K562 (cell line): ENCODE measurements at regions not wholly inside any gene's neighbourhood (a gene's known extent, or its start where the extent isn't known, plus 50 kb on each side); places are given as distances from the start of the nearest gene placed in this dataset.

Experiments used
- ATAC-seq: fragments of 200-7000 bp; cut with Tn5 transposase; 3 replicates; pipeline ENCODE4 v1.9.1; 2020; ENCODE audit warnings: moderate library complexity
- BruUV-seq: library from RNA; stranded (reverse); fragments of 400-500 nt; replicated peaks from 2 replicates; lab custom pipeline; 2021; lab: Mats Ljungman, UMichigan
- CTCF ChIA-PET: fragments of 300-600 bp; formaldehyde crosslinking; extraction: SDS; loops from one replicate; lab custom pipeline; 2021; ENCODE audit warnings: low intra/inter-chr PET ratio; lab: Yijun Ruan, JAX
- POLR2A ChIA-PET: fragments of 300-600, 350-650 bp; sonication (Branson Sonifier 250); formaldehyde crosslinking; extraction: SDS; loops from one replicate; lab custom pipeline; 2021; ENCODE audit warnings: antibody characterized with exemption, inconsistent platforms; lab: Yijun Ruan, JAX
- DNase-seq, 4 experiments: peaks; one replicate each; pipeline versions ENCODE4 v3.0.0 to v3.0.0-alpha.2; 2011 to 2018; ENCODE audit warnings: low spot score in 3 of 4, mixed read lengths in 3 of 4; ENCODE audit errors: extremely low read depth in 1 of 4
- FAIRE-seq: peaks from 2 replicates; lab custom pipeline; 2011; peaks lifted over from hg19 to GRCh38; lab: Jason Lieb, UNC
- H2AFZ ChIP-seq: 2 replicates; pipeline ENCODE4 v1.6.0; 2011; ENCODE audit warnings: low read depth, low read length, control low read depth, inconsistent platforms
- H3K27ac ChIP-seq: fragments of 200-600 bp; 3 replicates; pipeline ENCODE4 v1.8.0; 2011; ENCODE audit warnings: low read depth, mild to moderate bottlenecking, control low read depth, inconsistent platforms, low read length, moderate library complexity, mixed read lengths; ENCODE audit errors: extremely low read depth
- H3K27me3 ChIP-seq, 2 experiments: fragments of 300-600 bp in 1 of 2; 2 replicates in 1 of 2; 3 replicates in 1 of 2; pipeline versions ENCODE4 v1.6.0 to v1.8.0; 2011; ENCODE audit warnings: inconsistent platforms in 2 of 2, low read length in 2 of 2, mild to moderate bottlenecking in 1 of 2, mixed read lengths in 1 of 2, moderate library complexity in 1 of 2; ENCODE audit not compliant: control insufficient read depth in 2 of 2, insufficient read depth in 2 of 2
- H3K36me3 ChIP-seq: fragments of 300-600 bp; 3 replicates; pipeline ENCODE4 v1.8.0; 2011; ENCODE audit warnings: mild to moderate bottlenecking, low read length, inconsistent platforms; ENCODE audit not compliant: control insufficient read depth, insufficient read depth
- H3K4me1 ChIP-seq, 2 experiments: fragments of 200-600 bp in 1 of 2; replicated peaks in 1 of 2; 2 replicates in 1 of 2; 3 replicates in 1 of 2; pipeline versions ENCODE4 v1.5.1 to v1.8.0; 2011; ENCODE audit warnings: inconsistent platforms in 2 of 2, low read length in 2 of 2, mild to moderate bottlenecking in 1 of 2, mixed read lengths in 1 of 2, moderate library complexity in 1 of 2; ENCODE audit not compliant: control insufficient read depth in 2 of 2, insufficient read depth in 2 of 2
- H3K4me2 ChIP-seq: 2 replicates; pipeline ENCODE4 v1.6.1; 2011; ENCODE audit warnings: low read length, control low read depth, inconsistent platforms, mixed read lengths; ENCODE audit not compliant: insufficient read depth
- H3K4me3 ChIP-seq: fragments of 200-600 bp; sonication (generic), shearing (Covaris generic); 2 replicates; pipeline ENCODE4 v1.5.1; 2016; ENCODE audit warnings: control low read depth, inconsistent platforms
- H3K79me2 ChIP-seq: fragments of 200-600 bp; 3 replicates; pipeline ENCODE4 v1.8.0; 2011; ENCODE audit warnings: low read length, inconsistent platforms; ENCODE audit not compliant: control insufficient read depth, insufficient read depth
- H3K9ac ChIP-seq, 2 experiments: 2 replicates each; pipeline versions ENCODE4 v1.6.0 to v1.6.1; 2011; ENCODE audit warnings: low read depth in 2 of 2, low read length in 2 of 2, control low read depth in 1 of 2, inconsistent platforms in 1 of 2, mild to moderate bottlenecking in 1 of 2, mixed read lengths in 1 of 2; ENCODE audit not compliant: insufficient read depth in 1 of 2
- H3K9me1 ChIP-seq: one replicate; pipeline ENCODE4 v1.6.0; 2011; ENCODE audit warnings: inconsistent platforms, mild to moderate bottlenecking, low read length, moderate library complexity; ENCODE audit not compliant: control insufficient read depth, insufficient read depth
- H3K9me3 ChIP-seq: replicated peaks from 2 replicates; pipeline ENCODE4 v1.5.1; 2011; ENCODE audit warnings: low read depth, low read length, inconsistent platforms; ENCODE audit not compliant: control insufficient read depth, insufficient read depth
- H4K20me1 ChIP-seq: replicated peaks from 2 replicates; pipeline ENCODE4 v1.6.1; 2011; ENCODE audit warnings: low read length, inconsistent platforms, mixed read lengths; ENCODE audit not compliant: control insufficient read depth, insufficient read depth
- EWSR1 ChIP-seq: fragments of 450-650 bp; IDR thresholded peaks from 2 replicates; pipeline ENCODE4 v1.6.1; 2018; ENCODE audit warnings: borderline replicate concordance, mild to moderate bottlenecking, low read depth, moderate library complexity; ENCODE audit not compliant: partially characterized antibody
- FOXA3 ChIP-seq, 2 experiments: fragments of 450-650 bp in 1 of 2; sonication (generic) in 1 of 2; formaldehyde crosslinking; IDR thresholded peaks in 1 of 2; conservative IDR thresholded peaks in 1 of 2; 2 replicates each; pipeline versions ENCODE4 v1.4.0 to v1.8.0; 2020 to 2022; ENCODE audit warnings: mild to moderate bottlenecking in 2 of 2, missing genetic modification reagents in 1 of 2
- HMGN3 ChIP-seq: IDR thresholded peaks from 2 replicates; pipeline ENCODE4 v1.6.1; 2011; ENCODE audit warnings: borderline replicate concordance, low read depth, mild to moderate bottlenecking, mixed read lengths, low read length; ENCODE audit not compliant: insufficient read length; ENCODE audit errors: extremely low read depth
- HNRNPH1 ChIP-seq: fragments of 200-400 bp; formaldehyde crosslinking; optimal IDR thresholded peaks from 2 replicates; pipeline ENCODE3; 2017; ENCODE audit warnings: low read depth, mild to moderate bottlenecking, low read length, moderate library complexity
- HNRNPLL ChIP-seq: fragments of 200-400 bp; formaldehyde crosslinking; IDR thresholded peaks from 2 replicates; pipeline ENCODE4 v1.6.1; 2017; ENCODE audit warnings: low read length, low read depth, mild to moderate bottlenecking; ENCODE audit not compliant: poor library complexity, severe bottlenecking
- KAT7 ChIP-seq: sonication (generic); formaldehyde crosslinking; IDR thresholded peaks from 2 replicates; pipeline ENCODE4 v1.8.0; 2022; ENCODE audit warnings: missing genetic modification reagents, mild to moderate bottlenecking, borderline replicate concordance
- NFIX ChIP-seq: fragments of 250-450 bp; sonication (Bioruptor Pico); IDR thresholded peaks from 2 replicates; pipeline ENCODE4 v1.4.0; 2020; ENCODE audit warnings: low read depth, mild to moderate bottlenecking, moderate library complexity
- PHF21A ChIP-seq: fragments of 450-650 bp; IDR thresholded peaks from 2 replicates; pipeline ENCODE4 v1.6.1; 2017; ENCODE audit warnings: low read depth, borderline replicate concordance
- RBFOX2 ChIP-seq: fragments of 200-400 bp; formaldehyde crosslinking; IDR thresholded peaks from 2 replicates; pipeline ENCODE4 v1.6.1; 2017; ENCODE audit warnings: low read depth, mild to moderate bottlenecking, low read length, moderate library complexity
- SREBF2 ChIP-seq: sonication (generic); formaldehyde crosslinking; IDR thresholded peaks from 2 replicates; pipeline ENCODE4 v1.4.0; 2020; ENCODE audit warnings: mild to moderate bottlenecking, missing genetic modification reagents
- TCF7L2 ChIP-seq: fragments of 150-350 bp; IDR thresholded peaks from 2 replicates; pipeline ENCODE4 v1.6.1; 2016; ENCODE audit warnings: low read depth, mild to moderate bottlenecking, low read length, moderate library complexity
- U2AF1 ChIP-seq: fragments of 200-400 bp; formaldehyde crosslinking; optimal IDR thresholded peaks from 2 replicates; pipeline ENCODE3; 2017; ENCODE audit warnings: mild to moderate bottlenecking, low read depth, low read length, moderate library complexity
- ZFX ChIP-seq: sonication (generic); formaldehyde crosslinking; IDR thresholded peaks from 2 replicates; pipeline ENCODE4 v1.8.0; 2022; ENCODE audit warnings: mild to moderate bottlenecking, missing genetic modification reagents, moderate library complexity
- ZNF274 ChIP-seq: IDR thresholded peaks from 2 replicates; pipeline ENCODE4 v1.6.1; 2011; ENCODE audit warnings: low read depth, mild to moderate bottlenecking, low read length, moderate library complexity, borderline replicate concordance
- WGBS: fragments of 100-300 bp; shearing (Covaris generic); methylation state at CpG from one replicate; pipeline ENCODE4 v1.1.6; 2016; ENCODE audit warnings: low coverage, mixed read lengths; ENCODE audit not compliant: insufficient coverage; ENCODE audit errors: missing lambda C conversion rate; 5-methylcytosine and 5-hydroxymethylcytosine counted together
- in situ Hi-C: fragments of 300-500 bp; cut with MboI; formaldehyde crosslinking; loops from 4 replicates; pipeline ENCODE4 v1.15.0; 2018; ENCODE audit warnings: inconsistent platforms, mixed read lengths
- intact Hi-C: fragments of 100-400 bp; cut with micrococcal nuclease; formaldehyde crosslinking; loops from 2 replicates; pipeline ENCODE4 v1.14.2; 2022
- TF ChIP-seq, protein P1 (sequence below): fragments of 200-800 bp; sonication (Bioruptor generic); IDR thresholded peaks from 2 replicates; pipeline ENCODE4 v1.6.1; 2016; ENCODE audit warnings: missing genetic modification characterization, missing compliant biosample characterization
- TF ChIP-seq, protein P2 (sequence below): sonication (generic); formaldehyde crosslinking; IDR thresholded peaks from 2 replicates; pipeline ENCODE4 v1.8.0; 2022; ENCODE audit warnings: mild to moderate bottlenecking, missing genetic modification reagents

DNA sequence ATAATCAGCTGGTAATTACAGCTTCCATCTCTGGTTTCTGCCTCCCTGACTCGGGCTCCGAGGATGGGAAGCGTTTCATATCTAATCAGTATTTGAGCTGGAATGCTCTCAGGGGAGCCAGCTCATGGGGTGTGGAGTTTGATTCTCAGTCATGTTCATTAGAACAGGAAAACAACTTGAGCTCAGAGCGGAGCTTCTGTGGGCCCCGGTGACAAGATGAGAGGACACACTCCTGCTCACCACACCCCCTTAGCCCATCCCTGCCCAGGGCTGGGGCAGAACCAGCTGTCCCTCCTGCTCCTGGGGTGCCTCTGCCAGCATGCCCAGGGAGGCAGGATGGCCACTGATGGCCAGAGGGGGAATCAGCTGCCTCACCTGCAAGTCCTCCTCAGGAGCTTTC, 726.0 kb downstream of the PTPRU start:
- Histone ChIP-seq H3K79me2 (no peaks in the 10 kb centered on the region), H3K4me2 (no peak overlapping the region), H2AFZ (no peak overlapping the region), H3K27me3 (no peaks in the 10 kb centered on the region; a peak in 1 of 5 replicates), H3K36me3 (no peaks in the 10 kb centered on the region), H3K9ac (no peak overlapping the region; a peak in 1 of 4 replicates), H3K9me3 (no peaks in the 10 kb centered on the region), H3K27ac (no peak overlapping the region), H3K4me1 (no peaks in the 10 kb centered on the region), H3K9me1 (no peaks in the 10 kb centered on the region), H4K20me1 (peaks cover 12% of the 10 kb centered on the region; the same call in 1 of the 2 replicates), H3K4me3 (no peak overlapping the region)
- ChIA-PET POLR2A (no interaction called here), CTCF (no interaction called here)
- intact Hi-C loops: no loop called here
- no peak for DNase-seq
- no peak for ATAC-seq
- 1% methylated on average over 5 of the region's 5 CpGs for WGBS
- no peak for FAIRE-seq
- BruUV-seq: no TSS peak
- TF ChIP-seq TCF7L2: no peak
- TF ChIP-seq FOXA3 (CRISPR knock-in tag; conservative IDR thresholded peaks at IDR 0.05 in 1 of 2, IDR thresholded peaks at IDR 0.05 in 1 of 2): no peak
- no peak for TF ChIP-seq PHF21A
- TF ChIP-seq, protein P1, sequence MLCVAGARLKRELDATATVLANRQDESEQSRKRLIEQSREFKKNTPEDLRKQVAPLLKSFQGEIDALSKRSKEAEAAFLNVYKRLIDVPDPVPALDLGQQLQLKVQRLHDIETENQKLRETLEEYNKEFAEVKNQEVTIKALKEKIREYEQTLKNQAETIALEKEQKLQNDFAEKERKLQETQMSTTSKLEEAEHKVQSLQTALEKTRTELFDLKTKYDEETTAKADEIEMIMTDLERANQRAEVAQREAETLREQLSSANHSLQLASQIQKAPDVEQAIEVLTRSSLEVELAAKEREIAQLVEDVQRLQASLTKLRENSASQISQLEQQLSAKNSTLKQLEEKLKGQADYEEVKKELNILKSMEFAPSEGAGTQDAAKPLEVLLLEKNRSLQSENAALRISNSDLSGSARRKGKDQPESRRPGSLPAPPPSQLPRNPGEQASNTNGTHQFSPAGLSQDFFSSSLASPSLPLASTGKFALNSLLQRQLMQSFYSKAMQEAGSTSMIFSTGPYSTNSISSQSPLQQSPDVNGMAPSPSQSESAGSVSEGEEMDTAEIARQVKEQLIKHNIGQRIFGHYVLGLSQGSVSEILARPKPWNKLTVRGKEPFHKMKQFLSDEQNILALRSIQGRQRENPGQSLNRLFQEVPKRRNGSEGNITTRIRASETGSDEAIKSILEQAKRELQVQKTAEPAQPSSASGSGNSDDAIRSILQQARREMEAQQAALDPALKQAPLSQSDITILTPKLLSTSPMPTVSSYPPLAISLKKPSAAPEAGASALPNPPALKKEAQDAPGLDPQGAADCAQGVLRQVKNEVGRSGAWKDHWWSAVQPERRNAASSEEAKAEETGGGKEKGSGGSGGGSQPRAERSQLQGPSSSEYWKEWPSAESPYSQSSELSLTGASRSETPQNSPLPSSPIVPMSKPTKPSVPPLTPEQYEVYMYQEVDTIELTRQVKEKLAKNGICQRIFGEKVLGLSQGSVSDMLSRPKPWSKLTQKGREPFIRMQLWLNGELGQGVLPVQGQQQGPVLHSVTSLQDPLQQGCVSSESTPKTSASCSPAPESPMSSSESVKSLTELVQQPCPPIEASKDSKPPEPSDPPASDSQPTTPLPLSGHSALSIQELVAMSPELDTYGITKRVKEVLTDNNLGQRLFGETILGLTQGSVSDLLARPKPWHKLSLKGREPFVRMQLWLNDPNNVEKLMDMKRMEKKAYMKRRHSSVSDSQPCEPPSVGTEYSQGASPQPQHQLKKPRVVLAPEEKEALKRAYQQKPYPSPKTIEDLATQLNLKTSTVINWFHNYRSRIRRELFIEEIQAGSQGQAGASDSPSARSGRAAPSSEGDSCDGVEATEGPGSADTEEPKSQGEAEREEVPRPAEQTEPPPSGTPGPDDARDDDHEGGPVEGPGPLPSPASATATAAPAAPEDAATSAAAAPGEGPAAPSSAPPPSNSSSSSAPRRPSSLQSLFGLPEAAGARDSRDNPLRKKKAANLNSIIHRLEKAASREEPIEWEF: no peak
- no peak for TF ChIP-seq ZFX (CRISPR knock-in tag)
- TF ChIP-seq U2AF1: no peak
- no peak for TF ChIP-seq HNRNPLL
- no peak for TF ChIP-seq RBFOX2
- TF ChIP-seq HMGN3: no peak
- no peak for TF ChIP-seq ZNF274
- TF ChIP-seq NFIX: no peak
- TF ChIP-seq, protein P2, sequence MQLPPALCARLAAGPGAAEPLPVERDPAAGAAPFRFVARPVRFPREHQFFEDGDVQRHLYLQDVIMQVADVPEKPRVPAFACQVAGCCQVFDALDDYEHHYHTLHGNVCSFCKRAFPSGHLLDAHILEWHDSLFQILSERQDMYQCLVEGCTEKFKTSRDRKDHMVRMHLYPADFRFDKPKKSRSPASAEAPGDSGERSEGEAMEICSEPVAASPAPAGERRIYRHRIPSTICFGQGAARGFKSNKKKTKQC: no peak
- no peak for TF ChIP-seq EWSR1
- TF ChIP-seq SREBF2: no peak
- TF ChIP-seq HNRNPH1: no peak
- TF ChIP-seq KAT7 (CRISPR knock-in tag): no peak
- in situ Hi-C loops: no loop called here
